ENCODE measurements at regions not wholly inside any gene's neighbourhood (a gene's known extent, or its start where the extent isn't known, plus 50 kb on each side); places are given as distances from the start of the nearest gene placed in this dataset.

DNA sequence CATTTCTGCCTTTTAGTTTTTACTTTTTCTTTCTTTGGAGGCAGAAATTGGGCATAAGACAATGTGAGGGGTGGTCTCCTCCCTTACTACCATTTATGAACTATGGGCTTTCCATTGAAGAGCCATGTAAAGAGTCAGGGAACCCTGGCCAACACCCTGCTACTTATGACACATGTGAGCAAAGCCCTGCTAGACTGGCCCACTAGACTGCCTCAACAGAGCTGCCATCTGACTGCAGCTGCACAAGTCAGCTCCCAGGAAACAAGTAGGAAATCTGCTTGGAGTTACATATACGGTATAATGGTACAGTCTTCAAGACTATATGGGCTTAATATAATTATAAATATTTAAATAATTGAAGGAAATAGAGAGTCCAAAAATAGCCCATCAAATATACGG, 816.8 kb downstream of the TRIB2 start:
- no peak for TF ChIP-seq FOXM1 (IDR thresholded peaks at IDR 0.05; ENCODE audit: borderline replicate concordance, low read depth)
- TF ChIP-seq RAD21 (IDR thresholded peaks at IDR 0.05; ENCODE audit: low read depth): no peak
- no peak for TF ChIP-seq CEBPB (IDR thresholded peaks at IDR 0.05)
- TF ChIP-seq ZBTB7A (IDR thresholded peaks at IDR 0.05; ENCODE audit: low read depth): no peak
- TF ChIP-seq, protein P1, sequence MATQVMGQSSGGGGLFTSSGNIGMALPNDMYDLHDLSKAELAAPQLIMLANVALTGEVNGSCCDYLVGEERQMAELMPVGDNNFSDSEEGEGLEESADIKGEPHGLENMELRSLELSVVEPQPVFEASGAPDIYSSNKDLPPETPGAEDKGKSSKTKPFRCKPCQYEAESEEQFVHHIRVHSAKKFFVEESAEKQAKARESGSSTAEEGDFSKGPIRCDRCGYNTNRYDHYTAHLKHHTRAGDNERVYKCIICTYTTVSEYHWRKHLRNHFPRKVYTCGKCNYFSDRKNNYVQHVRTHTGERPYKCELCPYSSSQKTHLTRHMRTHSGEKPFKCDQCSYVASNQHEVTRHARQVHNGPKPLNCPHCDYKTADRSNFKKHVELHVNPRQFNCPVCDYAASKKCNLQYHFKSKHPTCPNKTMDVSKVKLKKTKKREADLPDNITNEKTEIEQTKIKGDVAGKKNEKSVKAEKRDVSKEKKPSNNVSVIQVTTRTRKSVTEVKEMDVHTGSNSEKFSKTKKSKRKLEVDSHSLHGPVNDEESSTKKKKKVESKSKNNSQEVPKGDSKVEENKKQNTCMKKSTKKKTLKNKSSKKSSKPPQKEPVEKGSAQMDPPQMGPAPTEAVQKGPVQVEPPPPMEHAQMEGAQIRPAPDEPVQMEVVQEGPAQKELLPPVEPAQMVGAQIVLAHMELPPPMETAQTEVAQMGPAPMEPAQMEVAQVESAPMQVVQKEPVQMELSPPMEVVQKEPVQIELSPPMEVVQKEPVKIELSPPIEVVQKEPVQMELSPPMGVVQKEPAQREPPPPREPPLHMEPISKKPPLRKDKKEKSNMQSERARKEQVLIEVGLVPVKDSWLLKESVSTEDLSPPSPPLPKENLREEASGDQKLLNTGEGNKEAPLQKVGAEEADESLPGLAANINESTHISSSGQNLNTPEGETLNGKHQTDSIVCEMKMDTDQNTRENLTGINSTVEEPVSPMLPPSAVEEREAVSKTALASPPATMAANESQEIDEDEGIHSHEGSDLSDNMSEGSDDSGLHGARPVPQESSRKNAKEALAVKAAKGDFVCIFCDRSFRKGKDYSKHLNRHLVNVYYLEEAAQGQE (IDR thresholded peaks at IDR 0.05; ENCODE audit: low read depth): no peak
- TF ChIP-seq TEAD4 (IDR thresholded peaks at IDR 0.05): no peak
- TF ChIP-seq NFIC (IDR thresholded peaks at IDR 0.05): no peak
- TF ChIP-seq EP300 (IDR thresholded peaks at IDR 0.05; ENCODE audit: borderline replicate concordance): no peak
- TF ChIP-seq, protein P2, sequence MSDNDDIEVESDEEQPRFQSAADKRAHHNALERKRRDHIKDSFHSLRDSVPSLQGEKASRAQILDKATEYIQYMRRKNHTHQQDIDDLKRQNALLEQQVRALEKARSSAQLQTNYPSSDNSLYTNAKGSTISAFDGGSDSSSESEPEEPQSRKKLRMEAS (IDR thresholded peaks at IDR 0.05): no peak
- no peak for TF ChIP-seq CREB1 (IDR thresholded peaks at IDR 0.05; ENCODE audit: low read depth)
- TF ChIP-seq EGR1 (IDR thresholded peaks at IDR 0.05): no peak
- TF ChIP-seq TCF12 (IDR thresholded peaks at IDR 0.05; ENCODE audit: low read depth): no peak
- TF ChIP-seq, protein P3, sequence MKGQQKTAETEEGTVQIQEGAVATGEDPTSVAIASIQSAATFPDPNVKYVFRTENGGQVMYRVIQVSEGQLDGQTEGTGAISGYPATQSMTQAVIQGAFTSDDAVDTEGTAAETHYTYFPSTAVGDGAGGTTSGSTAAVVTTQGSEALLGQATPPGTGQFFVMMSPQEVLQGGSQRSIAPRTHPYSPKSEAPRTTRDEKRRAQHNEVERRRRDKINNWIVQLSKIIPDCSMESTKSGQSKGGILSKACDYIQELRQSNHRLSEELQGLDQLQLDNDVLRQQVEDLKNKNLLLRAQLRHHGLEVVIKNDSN (IDR thresholded peaks at IDR 0.05): no peak

DNA sequence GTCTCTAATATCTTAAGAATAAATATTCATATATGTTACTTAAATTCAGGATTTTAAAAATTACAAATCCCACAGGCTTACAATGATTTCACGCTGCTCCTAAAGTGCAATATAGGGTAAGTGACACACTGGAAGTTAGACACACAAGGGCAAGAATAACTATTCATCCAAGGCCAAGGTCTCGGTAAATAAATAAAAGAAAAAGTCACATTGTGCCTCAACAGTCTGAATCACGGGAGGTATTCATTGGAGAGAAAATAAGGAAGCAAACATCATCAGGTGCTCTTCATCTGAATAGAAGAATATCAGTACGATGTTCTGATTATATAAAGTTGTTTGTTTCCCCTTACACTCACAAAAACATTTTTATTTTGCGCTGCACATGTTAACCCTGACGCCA, 820.2 kb downstream of the TRIB2 start:
- TF ChIP-seq, protein P3 (IDR thresholded peaks at IDR 0.05): no peak
- TF ChIP-seq ZBTB7A (IDR thresholded peaks at IDR 0.05; ENCODE audit: low read depth) (no peak), YY1 (IDR thresholded peaks at IDR 0.05; ENCODE audit: low read depth) (no peak), CEBPB (IDR thresholded peaks at IDR 0.05) (no peak), EGR1 (IDR thresholded peaks at IDR 0.05) (no peak), TEAD4 (IDR thresholded peaks at IDR 0.05) (no peak), TAF1 (IDR thresholded peaks at IDR 0.05; ENCODE audit: low read depth) (no peak), RAD21 (IDR thresholded peaks at IDR 0.05; ENCODE audit: low read depth) (no peak), CREB1 (IDR thresholded peaks at IDR 0.05; ENCODE audit: low read depth) (no peak), EP300 (IDR thresholded peaks at IDR 0.05; ENCODE audit: borderline replicate concordance) (no peak)
- TF ChIP-seq, protein P1 (IDR thresholded peaks at IDR 0.05; ENCODE audit: low read depth): no peak

DNA sequence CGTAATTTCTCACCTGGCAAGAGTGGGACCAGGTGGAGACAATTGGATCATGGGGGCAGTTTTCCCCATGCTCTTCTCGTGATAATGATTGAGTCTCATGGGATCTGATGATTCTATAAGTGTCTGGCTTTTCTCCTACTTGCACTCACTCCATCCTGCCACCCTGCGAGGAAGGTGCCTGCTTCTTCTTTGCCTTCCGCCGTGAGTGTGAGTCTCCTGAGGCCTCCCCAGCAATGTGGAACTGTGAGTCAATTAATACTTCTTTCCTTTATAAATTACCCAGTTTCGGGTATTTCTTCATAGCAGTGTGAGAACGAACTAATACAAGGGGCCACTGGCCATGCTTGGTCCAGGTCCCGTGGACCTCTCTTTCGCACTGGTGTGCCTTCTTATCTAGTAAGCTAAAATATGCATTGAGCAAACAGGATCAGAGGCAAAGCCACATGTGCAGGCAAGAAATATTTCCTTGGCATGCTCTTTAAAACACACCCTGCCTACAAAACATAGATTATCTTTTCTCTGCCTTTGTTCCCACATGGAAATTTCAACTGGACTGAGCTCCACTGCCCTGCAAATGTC, 821.1 kb downstream of the TRIB2 start:
- TF ChIP-seq EP300 (IDR thresholded peaks at IDR 0.05; ENCODE audit: borderline replicate concordance) (no peak), FOXM1 (IDR thresholded peaks at IDR 0.05; ENCODE audit: borderline replicate concordance, low read depth) (no peak), TEAD4 (IDR thresholded peaks at IDR 0.05) (no peak), RAD21 (IDR thresholded peaks at IDR 0.05; ENCODE audit: low read depth) (no peak), TAF1 (IDR thresholded peaks at IDR 0.05; ENCODE audit: low read depth) (no peak), NFIC (IDR thresholded peaks at IDR 0.05) (no peak), CEBPB (IDR thresholded peaks at IDR 0.05) (no peak), TCF12 (IDR thresholded peaks at IDR 0.05; ENCODE audit: low read depth) (no peak), YY1 (IDR thresholded peaks at IDR 0.05; ENCODE audit: low read depth) (no peak)
- TF ChIP-seq, protein P3 (IDR thresholded peaks at IDR 0.05): no peak
- TF ChIP-seq, protein P2 (IDR thresholded peaks at IDR 0.05): no peak
- TF ChIP-seq, protein P1 (IDR thresholded peaks at IDR 0.05; ENCODE audit: low read depth): no peak

DNA sequence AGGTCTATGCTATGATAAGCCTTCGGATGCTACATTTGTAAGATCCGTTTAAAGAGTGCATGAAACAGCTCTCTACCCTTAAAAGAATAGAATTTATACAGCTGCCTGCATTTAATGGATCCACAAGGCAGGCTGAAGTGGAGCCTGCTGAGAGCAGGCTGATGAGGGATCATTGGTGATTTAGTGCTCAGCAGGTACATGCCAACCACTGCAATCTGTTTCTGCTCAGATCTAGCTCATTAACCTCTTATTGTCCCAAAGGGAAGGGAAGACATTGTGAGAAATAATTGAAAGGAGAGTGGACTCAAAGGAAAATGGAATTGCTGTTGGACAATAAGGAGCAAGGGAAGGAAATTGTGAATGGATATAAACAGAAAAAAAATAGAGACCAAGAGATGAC, 822.6 kb downstream of the TRIB2 start:
- TF ChIP-seq, protein P2 (IDR thresholded peaks at IDR 0.05): no peak

Measured in Ishikawa (cell line).